ENCODE measurements at regions not wholly inside any gene's neighbourhood (a gene's known extent, or its start where the extent isn't known, plus 50 kb on each side); places are given as distances from the start of the nearest gene placed in this dataset.

DNA sequence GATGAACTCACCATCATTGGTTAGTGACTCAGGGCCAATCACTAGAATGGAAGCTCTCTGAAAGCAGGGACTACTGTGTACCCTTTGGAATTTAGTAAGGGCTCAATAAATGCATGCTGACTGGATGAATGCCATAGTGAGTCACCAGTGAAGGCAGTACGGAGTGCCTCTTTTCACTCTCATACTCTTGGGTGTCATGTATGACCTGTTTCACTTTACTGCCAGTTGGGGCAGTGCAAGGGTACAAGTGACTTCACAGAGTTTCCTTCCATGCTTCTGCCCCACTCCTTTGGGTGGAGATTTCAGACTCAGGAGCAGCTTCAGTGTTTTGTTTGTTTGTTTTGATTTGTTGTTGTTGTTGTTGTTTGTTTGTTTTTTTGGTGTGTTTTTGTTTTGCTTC, 57.7 kb downstream of the SOX3 start:
- Mint-ChIP-seq H3K27ac (ENCODE audit: unreplicated experiment) (no peak overlapping the region), H3K4me1 (ENCODE audit: unreplicated experiment) (no peaks in the 10 kb centered on the region), H3K4me3 (ENCODE audit: unreplicated experiment) (no peak overlapping the region), H3K9me3 (ENCODE audit: unreplicated experiment) (no peaks in the 10 kb centered on the region), H3K36me3 (ENCODE audit: low read depth, unreplicated experiment) (no peaks in the 10 kb centered on the region), H3K27me3 (ENCODE audit: unreplicated experiment) (peaks cover 2% of the 10 kb centered on the region)
- no peak for DNase-seq (ENCODE audit: low spot score)
- TF ChIP-seq, protein P1, sequence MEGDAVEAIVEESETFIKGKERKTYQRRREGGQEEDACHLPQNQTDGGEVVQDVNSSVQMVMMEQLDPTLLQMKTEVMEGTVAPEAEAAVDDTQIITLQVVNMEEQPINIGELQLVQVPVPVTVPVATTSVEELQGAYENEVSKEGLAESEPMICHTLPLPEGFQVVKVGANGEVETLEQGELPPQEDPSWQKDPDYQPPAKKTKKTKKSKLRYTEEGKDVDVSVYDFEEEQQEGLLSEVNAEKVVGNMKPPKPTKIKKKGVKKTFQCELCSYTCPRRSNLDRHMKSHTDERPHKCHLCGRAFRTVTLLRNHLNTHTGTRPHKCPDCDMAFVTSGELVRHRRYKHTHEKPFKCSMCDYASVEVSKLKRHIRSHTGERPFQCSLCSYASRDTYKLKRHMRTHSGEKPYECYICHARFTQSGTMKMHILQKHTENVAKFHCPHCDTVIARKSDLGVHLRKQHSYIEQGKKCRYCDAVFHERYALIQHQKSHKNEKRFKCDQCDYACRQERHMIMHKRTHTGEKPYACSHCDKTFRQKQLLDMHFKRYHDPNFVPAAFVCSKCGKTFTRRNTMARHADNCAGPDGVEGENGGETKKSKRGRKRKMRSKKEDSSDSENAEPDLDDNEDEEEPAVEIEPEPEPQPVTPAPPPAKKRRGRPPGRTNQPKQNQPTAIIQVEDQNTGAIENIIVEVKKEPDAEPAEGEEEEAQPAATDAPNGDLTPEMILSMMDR (IDR thresholded peaks at IDR 0.05; ENCODE audit: unreplicated experiment) = no peak

DNA sequence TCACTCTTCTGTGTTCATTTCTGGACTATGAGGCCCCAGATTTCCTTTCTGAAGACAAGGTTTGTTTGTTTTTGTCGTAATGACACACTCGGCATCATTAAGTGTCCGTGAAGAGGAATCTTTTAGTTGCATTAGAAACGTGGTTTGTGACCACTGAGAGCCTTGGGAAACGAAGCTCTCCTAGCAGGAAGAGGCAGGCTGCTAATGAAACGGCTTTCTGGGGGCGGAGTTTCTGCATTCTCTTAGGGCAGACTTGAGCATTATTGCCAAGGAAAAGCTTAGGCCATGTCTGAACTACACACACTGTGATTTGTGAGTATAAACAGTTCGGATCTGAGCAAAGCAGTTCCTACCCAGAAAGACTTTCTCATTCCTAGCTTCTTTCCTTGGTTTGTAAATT, 64.0 kb downstream of the SOX3 start:
- Mint-ChIP-seq H3K27me3 (ENCODE audit: unreplicated experiment) (peaks cover 2% of the 10 kb centered on the region), H3K4me3 (ENCODE audit: unreplicated experiment) (no peak overlapping the region), H3K4me1 (ENCODE audit: unreplicated experiment) (no peaks in the 10 kb centered on the region), H3K9me3 (ENCODE audit: unreplicated experiment) (no peaks in the 10 kb centered on the region), H3K27ac (ENCODE audit: unreplicated experiment) (no peak overlapping the region), H3K36me3 (ENCODE audit: low read depth, unreplicated experiment) (no peaks in the 10 kb centered on the region)
- TF ChIP-seq, protein P1 (IDR thresholded peaks at IDR 0.05; ENCODE audit: unreplicated experiment) = no peak
- DNase-seq (ENCODE audit: low spot score) = peak; percentile 3

DNA sequence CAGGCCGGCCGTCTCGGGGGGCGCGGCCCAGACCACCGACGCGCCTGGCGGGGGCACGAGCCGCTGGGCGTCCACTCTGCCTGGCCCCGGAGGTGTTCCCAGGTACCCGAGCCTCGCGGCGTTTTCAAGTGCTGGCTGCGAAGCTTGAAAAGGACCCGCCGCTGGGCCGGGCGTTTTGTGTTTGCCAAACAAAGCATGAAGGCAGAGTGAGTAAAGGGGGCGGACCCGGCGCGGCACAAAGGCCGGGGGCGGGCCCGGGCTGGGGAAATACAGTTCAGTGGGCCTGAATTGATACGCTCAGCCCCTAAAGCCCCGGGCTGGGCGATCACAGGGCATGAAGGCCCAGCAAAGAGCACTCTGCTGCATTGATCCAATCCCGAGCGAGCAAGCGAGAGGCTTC, 65.4 kb downstream of the SOX3 start:
- TF ChIP-seq, protein P1 (IDR thresholded peaks at IDR 0.05; ENCODE audit: unreplicated experiment) = no peak
- H3K27ac Mint-ChIP-seq (ENCODE audit: unreplicated experiment) = no peak overlapping the region
- H3K4me3 Mint-ChIP-seq (ENCODE audit: unreplicated experiment) = no peak overlapping the region
- H3K4me1 Mint-ChIP-seq (ENCODE audit: unreplicated experiment) = no peaks in the 10 kb centered on the region
- peak; percentile 58 for DNase-seq (ENCODE audit: low spot score)
- H3K27me3 Mint-ChIP-seq (ENCODE audit: unreplicated experiment) = no peaks in the 10 kb centered on the region
- no peaks in the 10 kb centered on the region for H3K36me3 Mint-ChIP-seq (ENCODE audit: low read depth, unreplicated experiment)
- no peaks in the 10 kb centered on the region for H3K9me3 Mint-ChIP-seq (ENCODE audit: unreplicated experiment)

DNA sequence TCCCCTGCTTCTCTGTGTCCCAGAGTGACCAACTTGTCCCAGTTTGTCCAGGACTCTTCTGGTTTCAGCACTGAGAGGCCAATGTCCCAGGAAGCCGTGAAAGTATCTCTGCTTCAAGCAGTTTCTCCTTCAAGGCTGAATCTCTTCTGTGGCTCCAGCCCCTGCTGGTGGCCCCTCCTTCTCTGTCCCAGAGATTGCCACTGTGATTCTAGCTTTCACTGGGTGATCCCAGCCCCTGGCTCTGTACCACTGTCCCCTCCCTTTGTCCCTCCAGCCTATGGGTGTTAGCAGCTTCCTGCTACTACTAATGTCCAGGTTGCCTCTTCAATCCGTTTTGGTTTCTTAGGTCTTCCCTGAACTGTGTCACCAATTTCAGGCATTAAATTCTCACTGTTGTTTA, 70.5 kb downstream of the SOX3 start:
- Mint-ChIP-seq H3K27me3 (ENCODE audit: unreplicated experiment) (peaks cover 1% of the 10 kb centered on the region), H3K9me3 (ENCODE audit: unreplicated experiment) (no peaks in the 10 kb centered on the region), H3K4me3 (ENCODE audit: unreplicated experiment) (no peak overlapping the region), H3K36me3 (ENCODE audit: low read depth, unreplicated experiment) (no peaks in the 10 kb centered on the region), H3K4me1 (ENCODE audit: unreplicated experiment) (no peaks in the 10 kb centered on the region), H3K27ac (ENCODE audit: unreplicated experiment) (no peak overlapping the region)
- TF ChIP-seq, protein P1 (IDR thresholded peaks at IDR 0.05; ENCODE audit: unreplicated experiment) = no peak
- no peak for DNase-seq (ENCODE audit: low spot score)

DNA sequence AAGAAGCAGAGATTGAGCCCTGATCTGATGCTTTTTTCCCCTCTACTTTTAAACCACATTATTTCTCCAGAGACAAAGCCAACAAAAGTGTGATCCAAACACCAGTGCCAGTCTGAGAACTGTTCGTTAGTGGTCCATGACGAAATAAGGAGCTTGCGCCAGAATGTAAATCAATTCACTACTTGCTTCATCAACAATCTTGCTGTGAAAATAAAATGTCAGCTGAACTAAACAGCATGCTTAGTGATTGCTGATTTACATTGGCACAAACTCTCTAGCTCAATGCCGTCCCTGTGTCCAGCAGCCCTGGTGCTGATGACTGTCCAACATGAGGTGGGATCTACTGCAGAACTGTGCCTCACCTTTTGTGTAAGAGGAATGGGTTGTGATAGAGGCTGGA, 71.3 kb downstream of the SOX3 start:
- H3K27me3 Mint-ChIP-seq (ENCODE audit: unreplicated experiment) = peaks cover 1% of the 10 kb centered on the region
- H3K36me3 Mint-ChIP-seq (ENCODE audit: low read depth, unreplicated experiment) = no peaks in the 10 kb centered on the region
- no peak overlapping the region for H3K4me3 Mint-ChIP-seq (ENCODE audit: unreplicated experiment)
- no peaks in the 10 kb centered on the region for H3K9me3 Mint-ChIP-seq (ENCODE audit: unreplicated experiment)
- no peak for DNase-seq (ENCODE audit: low spot score)
- no peak overlapping the region for H3K27ac Mint-ChIP-seq (ENCODE audit: unreplicated experiment)
- TF ChIP-seq, protein P1 (IDR thresholded peaks at IDR 0.05; ENCODE audit: unreplicated experiment) = no peak
- H3K4me1 Mint-ChIP-seq (ENCODE audit: unreplicated experiment) = no peaks in the 10 kb centered on the region
